Endothelial cell (in vitro differentiated cells): ENCODE measurements at regions not wholly inside any gene's neighbourhood (a gene's known extent, or its start where the extent isn't known, plus 50 kb on each side); places are given as distances from the start of the nearest gene placed in this dataset.

Experiments
- DNase-seq: peaks from one replicate; pipeline ENCODE4 v3.0.0; 2021; ENCODE audit warnings: low spot score
- H3K27ac Mint-ChIP-seq: one replicate; pipeline ENCODE4 v1.8.0; 2021; ENCODE audit warnings: mixed read lengths, inconsistent platforms; ENCODE audit not compliant: unreplicated experiment
- H3K27me3 Mint-ChIP-seq: one replicate; pipeline ENCODE4 v1.8.0; 2021; ENCODE audit warnings: mild to moderate bottlenecking, moderate library complexity, mixed read lengths, inconsistent platforms; ENCODE audit not compliant: unreplicated experiment
- H3K36me3 Mint-ChIP-seq: one replicate; pipeline ENCODE4 v1.8.0; 2021; ENCODE audit warnings: mild to moderate bottlenecking, low read depth, mixed read lengths, inconsistent platforms; ENCODE audit not compliant: unreplicated experiment
- H3K4me1 Mint-ChIP-seq: one replicate; pipeline ENCODE4 v1.8.0; 2021; ENCODE audit warnings: mild to moderate bottlenecking, mixed read lengths, inconsistent platforms; ENCODE audit not compliant: unreplicated experiment
- H3K4me3 Mint-ChIP-seq: one replicate; pipeline ENCODE4 v1.8.0; 2021; ENCODE audit warnings: mild to moderate bottlenecking, mixed read lengths, inconsistent platforms; ENCODE audit not compliant: unreplicated experiment
- H3K9me3 Mint-ChIP-seq: one replicate; pipeline ENCODE4 v1.8.0; 2021; ENCODE audit warnings: mixed read lengths, inconsistent platforms; ENCODE audit not compliant: unreplicated experiment
- TF ChIP-seq, protein P1 (sequence below): fragments of 200-600 bp; sonication (generic); IDR thresholded peaks from one replicate; pipeline ENCODE4 v1.5.0; 2021; ENCODE audit warnings: antibody characterized with exemption; ENCODE audit not compliant: unreplicated experiment

- Mint-ChIP-seq H3K4me3 (no peak overlapping the region), H3K36me3 (no peaks in the 10 kb centered on the region), H3K4me1 (no peaks in the 10 kb centered on the region), H3K27ac (no peak overlapping the region), H3K27me3 (peaks cover 2% of the 10 kb centered on the region), H3K9me3 (no peaks in the 10 kb centered on the region)
- DNase-seq: no peak
- TF ChIP-seq, protein P1, sequence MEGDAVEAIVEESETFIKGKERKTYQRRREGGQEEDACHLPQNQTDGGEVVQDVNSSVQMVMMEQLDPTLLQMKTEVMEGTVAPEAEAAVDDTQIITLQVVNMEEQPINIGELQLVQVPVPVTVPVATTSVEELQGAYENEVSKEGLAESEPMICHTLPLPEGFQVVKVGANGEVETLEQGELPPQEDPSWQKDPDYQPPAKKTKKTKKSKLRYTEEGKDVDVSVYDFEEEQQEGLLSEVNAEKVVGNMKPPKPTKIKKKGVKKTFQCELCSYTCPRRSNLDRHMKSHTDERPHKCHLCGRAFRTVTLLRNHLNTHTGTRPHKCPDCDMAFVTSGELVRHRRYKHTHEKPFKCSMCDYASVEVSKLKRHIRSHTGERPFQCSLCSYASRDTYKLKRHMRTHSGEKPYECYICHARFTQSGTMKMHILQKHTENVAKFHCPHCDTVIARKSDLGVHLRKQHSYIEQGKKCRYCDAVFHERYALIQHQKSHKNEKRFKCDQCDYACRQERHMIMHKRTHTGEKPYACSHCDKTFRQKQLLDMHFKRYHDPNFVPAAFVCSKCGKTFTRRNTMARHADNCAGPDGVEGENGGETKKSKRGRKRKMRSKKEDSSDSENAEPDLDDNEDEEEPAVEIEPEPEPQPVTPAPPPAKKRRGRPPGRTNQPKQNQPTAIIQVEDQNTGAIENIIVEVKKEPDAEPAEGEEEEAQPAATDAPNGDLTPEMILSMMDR: no peak
Measured at GRCh38 chr10:120400601-120401000, 56.4 kb upstream of the PLPP4 start.

GRCh38 chr10:120402147-120402766, 54.8 kb upstream of the PLPP4 start:
- no peak overlapping the region for H3K27ac Mint-ChIP-seq
- TF ChIP-seq, protein P1: no peak
- no peak for DNase-seq
- no peaks in the 10 kb centered on the region for H3K9me3 Mint-ChIP-seq
- peaks cover 4% of the 10 kb centered on the region for H3K27me3 Mint-ChIP-seq
- no peaks in the 10 kb centered on the region for H3K4me1 Mint-ChIP-seq
- no peaks in the 10 kb centered on the region for H3K36me3 Mint-ChIP-seq
- H3K4me3 Mint-ChIP-seq: no peak overlapping the region

- DNase-seq: no peak
Measured at GRCh38 chr10:120403109-120403508, 53.9 kb upstream of the PLPP4 start.

GRCh38 chr10:120406376-120406775, 50.7 kb upstream of the PLPP4 start:
- DNase-seq: no peak
- peaks cover 4% of the 10 kb centered on the region for H3K27me3 Mint-ChIP-seq
- no peak overlapping the region for H3K27ac Mint-ChIP-seq
- H3K4me1 Mint-ChIP-seq: no peaks in the 10 kb centered on the region
- TF ChIP-seq, protein P1: no peak
- H3K9me3 Mint-ChIP-seq: no peaks in the 10 kb centered on the region
- no peaks in the 10 kb centered on the region for H3K36me3 Mint-ChIP-seq
- H3K4me3 Mint-ChIP-seq: no peak overlapping the region

More at GRCh38 chr10:120403109-120403508, 53.9 kb upstream of the PLPP4 start:
- Mint-ChIP-seq H3K9me3 (no peaks in the 10 kb centered on the region), H3K27me3 (peaks cover 4% of the 10 kb centered on the region), H3K27ac (no peak overlapping the region), H3K4me1 (no peaks in the 10 kb centered on the region), H3K4me3 (no peak overlapping the region), H3K36me3 (no peaks in the 10 kb centered on the region)
- TF ChIP-seq, protein P1: no peak
